Skin epidermis (tissue), 12 donors: ENCODE measurements at regions not wholly inside any gene's neighbourhood (a gene's known extent, or its start where the extent isn't known, plus 50 kb on each side); places are given as distances from the start of the nearest gene placed in this dataset.
A peak's percentile ranks its signal among the peaks of the same experiment; 100 is the strongest.

ENCODE experiments used
- H3K27ac ChIP-seq, 21 experiments: fragments of 200-600 bp; sonication (generic) in 11 of 21; one replicate each; pipeline ENCODE4 v1.5.0; 2020; ENCODE audit warnings: mild to moderate bottlenecking in 3 of 21, inconsistent platforms in 2 of 21, moderate library complexity in 2 of 21
- H3K4me3 ChIP-seq, 7 experiments: fragments of 200-600 bp; sonication (generic) in 2 of 7; one replicate each; pipeline ENCODE4 v1.5.0; 2020; ENCODE audit warnings: inconsistent platforms in 2 of 7, mild to moderate bottlenecking in 2 of 7, moderate library complexity in 1 of 7

GRCh38 chr12:91307957-91308670, 125.5 kb upstream of the DCN start:
- Histone ChIP-seq H3K4me3 (no peak overlapping the region), H3K27ac (peak overlapping the region in 2 of 21 experiments; percentile 13 to 14)

GRCh38 chr12:91290354-91290753, 107.7 kb upstream of the DCN start:
- H3K27ac ChIP-seq, result no peak overlapping the region
- H3K4me3 ChIP-seq, result no peak overlapping the region

- Histone ChIP-seq H3K4me3 (no peak overlapping the region), H3K27ac (no peak overlapping the region)
Measured at GRCh38 chr12:91289906-91290305, 107.3 kb upstream of the DCN start.

- Histone ChIP-seq H3K4me3 (no peak overlapping the region), H3K27ac (no peak overlapping the region)
Measured at GRCh38 chr12:91289072-91289471, 106.5 kb upstream of the DCN start.

GRCh38 chr12:91287753-91288152, 105.1 kb upstream of the DCN start:
- Histone ChIP-seq H3K4me3 (no peak overlapping the region), H3K27ac (no peak overlapping the region)

- Histone ChIP-seq H3K4me3 (no peak overlapping the region), H3K27ac (peak overlapping the region in 1 of 21 experiments; percentile 30)
Measured at GRCh38 chr12:91278126-91278525, 95.5 kb upstream of the DCN start.

- peak overlapping the region in 3 of 21 experiments; percentile 10 to 83 (median 33) for H3K27ac ChIP-seq
- H3K4me3 ChIP-seq, result no peak overlapping the region
Measured at GRCh38 chr12:91276509-91276908, 93.9 kb upstream of the DCN start.

GRCh38 chr12:91275321-91275720, 92.7 kb upstream of the DCN start:
- no peak overlapping the region for H3K4me3 ChIP-seq
- H3K27ac ChIP-seq, result peak overlapping the region in 11 of 21 experiments; percentile 1 to 83 (median 32)

GRCh38 chr12:91274916-91275315, 92.3 kb upstream of the DCN start:
- Histone ChIP-seq H3K27ac (peak overlapping the region in 10 of 21 experiments; percentile 1 to 83 (median 40)), H3K4me3 (no peak overlapping the region)

- H3K27ac ChIP-seq, result peak overlapping the region in 5 of 21 experiments; percentile 7 to 83 (median 35)
- H3K4me3 ChIP-seq, result no peak overlapping the region
Measured at GRCh38 chr12:91273560-91273959, 90.9 kb upstream of the DCN start.

- Histone ChIP-seq H3K27ac (peak overlapping the region in 1 of 21 experiments; percentile 83), H3K4me3 (no peak overlapping the region)
Measured at GRCh38 chr12:91272461-91273063, 89.9 kb upstream of the DCN start.

- H3K4me3 ChIP-seq, result no peak overlapping the region
- H3K27ac ChIP-seq, result peak overlapping the region in 1 of 21 experiments; percentile 83
Measured at GRCh38 chr12:91271185-91271584, 88.6 kb upstream of the DCN start.

- H3K27ac ChIP-seq, result peak overlapping the region in 1 of 21 experiments; percentile 62
- no peak overlapping the region for H3K4me3 ChIP-seq
Measured at GRCh38 chr12:91267039-91267438, 84.4 kb upstream of the DCN start.

- Histone ChIP-seq H3K27ac (no peak overlapping the region), H3K4me3 (no peak overlapping the region)
Measured at GRCh38 chr12:91264178-91264577, 81.6 kb upstream of the DCN start.

GRCh38 chr12:91261820-91262676, 79.4 kb upstream of the DCN start:
- H3K4me3 ChIP-seq, result no peak overlapping the region
- H3K27ac ChIP-seq, result peak overlapping the region in 1 of 21 experiments; percentile 8

GRCh38 chr12:91256411-91256810, 73.8 kb upstream of the DCN start:
- H3K4me3 ChIP-seq, result no peak overlapping the region
- H3K27ac ChIP-seq, result peak overlapping the region in 1 of 21 experiments; percentile 76

- H3K27ac ChIP-seq, result peak overlapping the region in 1 of 21 experiments; percentile 64
- H3K4me3 ChIP-seq, result no peak overlapping the region
Measured at GRCh38 chr12:91252341-91252740, 69.7 kb upstream of the DCN start.

- H3K27ac ChIP-seq, result peak overlapping the region in 12 of 21 experiments; percentile 31 to 73 (median 56)
- H3K4me3 ChIP-seq, result no peak overlapping the region
Measured at GRCh38 chr12:91250273-91250665, 67.7 kb upstream of the DCN start.

- Histone ChIP-seq H3K4me3 (no peak overlapping the region), H3K27ac (peak overlapping the region in 12 of 21 experiments; percentile 31 to 73 (median 56))
Measured at GRCh38 chr12:91249518-91250272, 67.1 kb upstream of the DCN start.

- H3K27ac ChIP-seq, result peak overlapping the region in 6 of 21 experiments; percentile 10 to 67 (median 36)
- H3K4me3 ChIP-seq, result no peak overlapping the region
Measured at GRCh38 chr12:91249054-91249453, 66.4 kb upstream of the DCN start.
